ENCODE measurements at regions not wholly inside any gene's neighbourhood (a gene's known extent, or its start where the extent isn't known, plus 50 kb on each side); places are given as distances from the start of the nearest gene placed in this dataset.
"Not testable (repeated sequence)": the region's sequence is repeated elsewhere in the genome, so short reads cannot be mapped to it uniquely, and the experiment has no call there.

DNA sequence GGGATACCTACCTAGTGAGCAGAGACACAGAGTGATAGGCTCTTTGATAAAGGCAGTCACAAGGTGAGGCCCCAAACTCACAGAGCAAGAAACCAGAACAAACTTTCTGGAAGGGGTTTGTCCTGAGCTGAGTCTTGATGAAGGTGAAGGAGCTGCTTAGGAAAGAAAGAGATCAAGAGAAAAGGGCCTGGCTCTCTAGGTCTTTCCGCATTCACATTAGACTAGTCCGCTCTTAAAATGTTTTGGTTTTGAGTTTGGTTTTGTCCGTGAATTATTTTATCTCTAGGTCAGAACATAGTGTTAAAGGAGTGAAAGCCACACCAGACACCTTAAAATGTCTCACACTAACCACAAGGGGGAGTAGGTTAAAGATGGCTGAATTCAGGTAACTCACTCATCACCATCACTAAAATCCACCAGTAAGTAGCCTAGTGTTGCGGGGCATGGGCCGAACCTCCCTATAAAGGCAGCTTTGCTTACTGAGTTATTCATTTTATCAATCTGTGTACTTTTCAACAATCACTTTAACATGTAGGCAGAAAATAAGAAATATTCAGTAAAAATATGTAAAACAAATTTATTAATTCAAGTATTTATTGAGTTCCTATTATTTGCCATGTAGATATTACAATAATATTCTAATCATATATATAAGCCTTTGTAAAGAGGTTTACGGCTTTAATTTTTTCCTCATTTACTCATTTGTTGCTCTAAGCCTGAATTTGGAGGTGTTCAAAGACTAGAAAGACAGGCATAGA lies 121.5 kb upstream of the TSC22D2 start:
- no peaks in the 10 kb centered on the region for H3K36me3 ChIP-seq (ENCODE audit: insufficient read depth, low read length)
- H3K9me3 ChIP-seq (ENCODE audit: low read length) = no peaks in the 10 kb centered on the region
- no peak overlapping the region for H3K4me3 ChIP-seq (ENCODE audit: low read length)
- H3K4me1 ChIP-seq (ENCODE audit: insufficient read depth, low read length) = no peaks in the 10 kb centered on the region
- no peak overlapping the region for H2AFZ ChIP-seq (ENCODE audit: low read depth, low read length)
- no peaks in the 10 kb centered on the region for H3K27me3 ChIP-seq (ENCODE audit: insufficient read depth, low read length)

DNA sequence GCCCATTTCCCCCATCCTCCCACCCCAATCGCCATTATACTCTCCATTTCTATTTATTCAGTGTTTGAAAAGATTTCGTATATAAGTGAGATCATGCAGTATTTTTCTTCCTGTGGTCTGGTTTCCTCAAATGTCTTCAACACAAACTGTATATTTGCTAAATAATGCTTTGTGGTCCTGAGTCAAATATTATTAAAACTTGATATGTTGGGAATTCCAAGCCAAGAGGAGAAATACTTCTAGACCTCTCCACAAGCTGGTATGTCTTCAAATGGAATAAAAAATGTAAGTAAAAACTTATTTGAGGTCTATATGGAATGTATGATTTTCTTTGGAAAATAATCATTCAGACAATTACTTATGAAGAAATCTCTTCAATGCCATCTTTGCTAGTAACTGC lies 122.5 kb upstream of the TSC22D2 start:
- Histone ChIP-seq H3K4me1 (ENCODE audit: insufficient read depth, low read length) (no peaks in the 10 kb centered on the region), H3K27me3 (ENCODE audit: insufficient read depth, low read length) (no peaks in the 10 kb centered on the region), H2AFZ (ENCODE audit: low read depth, low read length) (no peak overlapping the region), H3K9me3 (ENCODE audit: low read length) (no peaks in the 10 kb centered on the region), H3K4me3 (ENCODE audit: low read length) (no peak overlapping the region), H3K36me3 (ENCODE audit: insufficient read depth, low read length) (no peaks in the 10 kb centered on the region)

GRCh38 chr3:150278843-150279381 lies 129.2 kb upstream of the TSC22D2 start:
- Histone ChIP-seq H2AFZ (ENCODE audit: low read depth, low read length) (no peak overlapping the region), H3K9me3 (ENCODE audit: low read length) (no peaks in the 10 kb centered on the region), H3K4me3 (ENCODE audit: low read length) (no peak overlapping the region), H3K27me3 (ENCODE audit: insufficient read depth, low read length) (no peaks in the 10 kb centered on the region), H3K4me1 (ENCODE audit: insufficient read depth, low read length) (peaks cover 7% of the 10 kb centered on the region), H3K36me3 (ENCODE audit: insufficient read depth, low read length) (no peaks in the 10 kb centered on the region)

DNA sequence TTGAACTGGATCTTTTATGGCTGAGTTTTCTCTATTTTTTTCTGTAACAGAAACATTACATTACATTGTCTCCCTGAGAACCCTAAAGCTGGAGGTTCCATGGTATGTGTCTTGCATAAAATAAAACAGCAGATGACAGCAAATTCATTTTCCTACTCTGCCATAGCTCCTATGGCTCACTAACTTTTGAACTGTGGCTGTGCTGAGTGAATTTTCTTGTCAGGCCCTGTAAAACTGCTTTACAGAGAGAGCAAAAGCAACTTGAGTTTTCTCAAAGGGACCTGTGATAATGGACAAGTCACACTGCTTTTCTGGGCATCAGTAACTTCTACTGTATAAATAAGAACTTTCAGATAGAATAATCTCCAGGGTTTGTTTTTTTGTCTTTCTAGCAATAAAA lies 129.9 kb upstream of the TSC22D2 start:
- Histone ChIP-seq H3K4me1 (ENCODE audit: insufficient read depth, low read length) (peaks cover 7% of the 10 kb centered on the region), H3K27me3 (ENCODE audit: insufficient read depth, low read length) (no peaks in the 10 kb centered on the region), H3K36me3 (ENCODE audit: insufficient read depth, low read length) (no peaks in the 10 kb centered on the region), H3K9me3 (ENCODE audit: low read length) (no peaks in the 10 kb centered on the region), H3K4me3 (ENCODE audit: low read length) (no peak overlapping the region), H2AFZ (ENCODE audit: low read depth, low read length) (no peak overlapping the region)

DNA sequence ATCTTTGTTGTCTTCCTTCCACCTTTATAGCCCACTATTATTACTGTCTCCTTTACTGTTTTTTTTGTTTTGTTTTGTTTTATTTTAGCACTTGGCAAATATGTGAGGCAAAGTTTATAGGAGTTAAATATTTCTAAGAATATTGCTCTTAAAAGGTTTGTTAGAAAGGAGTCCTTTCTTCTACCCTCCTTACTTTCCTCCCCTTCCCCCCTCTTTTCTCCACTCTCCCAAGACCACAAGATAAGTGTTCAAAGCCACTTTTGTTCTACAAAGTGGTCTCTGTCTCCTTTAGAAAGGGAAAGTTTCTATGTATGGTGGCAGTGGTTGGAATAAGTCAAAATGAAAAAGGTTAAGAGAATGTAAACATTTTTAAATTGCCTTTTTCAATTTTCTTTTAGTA lies 130.7 kb upstream of the TSC22D2 start:
- H3K4me3 ChIP-seq (ENCODE audit: low read length) = no peak overlapping the region
- no peaks in the 10 kb centered on the region for H3K36me3 ChIP-seq (ENCODE audit: insufficient read depth, low read length)
- no peak overlapping the region for H2AFZ ChIP-seq (ENCODE audit: low read depth, low read length)
- peaks cover 7% of the 10 kb centered on the region for H3K4me1 ChIP-seq (ENCODE audit: insufficient read depth, low read length)
- no peaks in the 10 kb centered on the region for H3K27me3 ChIP-seq (ENCODE audit: insufficient read depth, low read length)
- H3K9me3 ChIP-seq (ENCODE audit: low read length) = no peaks in the 10 kb centered on the region

DNA sequence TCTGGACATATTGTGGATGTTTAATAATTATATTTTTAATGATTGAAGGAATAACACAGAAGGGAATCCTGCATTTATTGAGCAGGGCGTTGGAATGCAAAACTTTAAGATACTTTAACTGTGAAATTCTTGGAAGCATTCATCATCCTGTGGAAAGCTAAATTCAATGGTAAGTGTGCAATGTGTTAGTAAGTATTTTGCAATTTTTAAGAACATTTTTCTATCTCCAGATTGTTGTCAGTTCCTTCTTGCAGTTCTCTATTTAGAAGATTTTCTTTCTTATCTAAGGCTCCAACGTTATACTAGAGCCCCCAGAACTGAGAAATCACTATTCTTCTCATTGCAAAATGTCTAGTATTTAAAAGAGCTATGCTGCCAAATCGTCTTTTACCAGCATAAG lies 132.2 kb upstream of the TSC22D2 start:
- Histone ChIP-seq H3K4me1 (ENCODE audit: insufficient read depth, low read length) (peaks cover 7% of the 10 kb centered on the region), H3K36me3 (ENCODE audit: insufficient read depth, low read length) (no peaks in the 10 kb centered on the region), H2AFZ (ENCODE audit: low read depth, low read length) (no peak overlapping the region), H3K27me3 (ENCODE audit: insufficient read depth, low read length) (no peaks in the 10 kb centered on the region), H3K9me3 (ENCODE audit: low read length) (no peaks in the 10 kb centered on the region), H3K4me3 (ENCODE audit: low read length) (no peak overlapping the region)

DNA sequence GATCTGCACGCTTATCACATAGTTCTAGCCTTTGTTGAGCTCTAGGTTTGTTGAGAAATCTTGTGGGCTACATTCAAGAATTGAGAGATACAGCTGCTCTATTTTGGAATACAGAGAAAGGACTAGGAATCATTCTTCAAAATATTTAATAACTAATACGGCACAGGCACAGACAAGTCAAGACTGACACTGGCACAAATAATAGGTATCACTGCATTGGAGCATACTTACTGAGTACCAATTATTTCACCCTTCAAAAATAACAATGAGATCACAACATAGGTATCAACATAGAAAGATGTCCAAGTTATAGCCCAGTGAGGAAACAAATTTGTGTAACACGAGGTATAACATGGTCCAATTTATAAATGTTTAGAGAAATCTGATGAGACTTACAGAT lies 133.7 kb upstream of the TSC22D2 start:
- Histone ChIP-seq H3K36me3 (ENCODE audit: insufficient read depth, low read length) (no peaks in the 10 kb centered on the region), H3K9me3 (ENCODE audit: low read length) (no peaks in the 10 kb centered on the region)

GRCh38 chr3:150273396-150273795 lies 134.7 kb upstream of the TSC22D2 start:
- H3K27me3 ChIP-seq (ENCODE audit: insufficient read depth, low read length) = no peaks in the 10 kb centered on the region
- no peak overlapping the region for H2AFZ ChIP-seq (ENCODE audit: low read depth, low read length)
- H3K4me1 ChIP-seq (ENCODE audit: insufficient read depth, low read length) = peaks cover 7% of the 10 kb centered on the region
- H3K36me3 ChIP-seq (ENCODE audit: insufficient read depth, low read length) = no peaks in the 10 kb centered on the region
- H3K4me3 ChIP-seq (ENCODE audit: low read length) = no peak overlapping the region
- H3K9me3 ChIP-seq (ENCODE audit: low read length) = no peaks in the 10 kb centered on the region

More for the DNA sequence above, 133.7 kb upstream of the TSC22D2 start:
- Histone ChIP-seq H3K4me1 (ENCODE audit: insufficient read depth, low read length) (peaks cover 7% of the 10 kb centered on the region), H3K27me3 (ENCODE audit: insufficient read depth, low read length) (no peaks in the 10 kb centered on the region), H2AFZ (ENCODE audit: low read depth, low read length) (no peak overlapping the region), H3K4me3 (ENCODE audit: low read length) (no peak overlapping the region)

- H3K4me3 ChIP-seq (ENCODE audit: low read length) = no peak overlapping the region
- H3K9me3 ChIP-seq (ENCODE audit: low read length) = no peaks in the 10 kb centered on the region
- H3K27me3 ChIP-seq (ENCODE audit: insufficient read depth, low read length) = no peaks in the 10 kb centered on the region
- H3K4me1 ChIP-seq (ENCODE audit: insufficient read depth, low read length) = no peaks in the 10 kb centered on the region
- no peak overlapping the region for H2AFZ ChIP-seq (ENCODE audit: low read depth, low read length)
- H3K36me3 ChIP-seq (ENCODE audit: insufficient read depth, low read length) = no peaks in the 10 kb centered on the region
These were observed 136.5 kb upstream of the TSC22D2 start for GRCh38 chr3:150271591-150271960.

GRCh38 chr3:150270883-150271590 lies 137.1 kb upstream of the TSC22D2 start:
- Histone ChIP-seq H3K4me1 (ENCODE audit: insufficient read depth, low read length) (no peaks in the 10 kb centered on the region), H3K27me3 (ENCODE audit: insufficient read depth, low read length) (no peaks in the 10 kb centered on the region), H3K36me3 (ENCODE audit: insufficient read depth, low read length) (no peaks in the 10 kb centered on the region), H3K9me3 (ENCODE audit: low read length) (no peaks in the 10 kb centered on the region), H2AFZ (ENCODE audit: low read depth, low read length) (no peak overlapping the region), H3K4me3 (ENCODE audit: low read length) (no peak overlapping the region)

DNA sequence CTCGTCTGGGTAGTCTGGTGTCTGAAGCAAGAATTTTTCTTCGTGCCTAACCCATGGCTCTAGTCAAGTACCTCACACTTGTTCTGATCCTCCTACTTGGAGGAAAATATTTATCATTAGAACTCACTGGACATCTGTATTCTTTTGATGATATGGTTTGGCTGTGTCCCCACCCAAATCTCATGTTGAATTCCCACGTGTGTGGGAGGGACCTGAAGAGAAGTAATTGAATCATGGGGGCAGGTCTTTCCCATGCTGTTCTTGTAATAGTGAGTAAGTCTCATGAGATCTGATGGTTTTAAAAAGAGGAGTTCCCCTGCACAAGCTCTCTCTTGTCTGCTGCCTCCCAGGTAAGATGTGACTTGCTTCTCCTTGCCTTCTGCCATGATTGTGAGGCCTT lies 137.7 kb upstream of the TSC22D2 start:
- H3K4me1 ChIP-seq (ENCODE audit: insufficient read depth, low read length); H3K9me3 ChIP-seq (ENCODE audit: low read length); H3K36me3 ChIP-seq (ENCODE audit: insufficient read depth, low read length); H3K4me3 ChIP-seq (ENCODE audit: low read length); H2AFZ ChIP-seq (ENCODE audit: low read depth, low read length); H3K27me3 ChIP-seq (ENCODE audit: insufficient read depth, low read length): not testable (repeated sequence)

- Histone ChIP-seq H3K4me3 (ENCODE audit: low read length) (no peak overlapping the region), H3K36me3 (ENCODE audit: insufficient read depth, low read length) (no peaks in the 10 kb centered on the region), H2AFZ (ENCODE audit: low read depth, low read length) (no peak overlapping the region), H3K4me1 (ENCODE audit: insufficient read depth, low read length) (no peaks in the 10 kb centered on the region), H3K27me3 (ENCODE audit: insufficient read depth, low read length) (no peaks in the 10 kb centered on the region), H3K9me3 (ENCODE audit: low read length) (no peaks in the 10 kb centered on the region)
These were observed 138.6 kb upstream of the TSC22D2 start for GRCh38 chr3:150269526-150269925.

DNA sequence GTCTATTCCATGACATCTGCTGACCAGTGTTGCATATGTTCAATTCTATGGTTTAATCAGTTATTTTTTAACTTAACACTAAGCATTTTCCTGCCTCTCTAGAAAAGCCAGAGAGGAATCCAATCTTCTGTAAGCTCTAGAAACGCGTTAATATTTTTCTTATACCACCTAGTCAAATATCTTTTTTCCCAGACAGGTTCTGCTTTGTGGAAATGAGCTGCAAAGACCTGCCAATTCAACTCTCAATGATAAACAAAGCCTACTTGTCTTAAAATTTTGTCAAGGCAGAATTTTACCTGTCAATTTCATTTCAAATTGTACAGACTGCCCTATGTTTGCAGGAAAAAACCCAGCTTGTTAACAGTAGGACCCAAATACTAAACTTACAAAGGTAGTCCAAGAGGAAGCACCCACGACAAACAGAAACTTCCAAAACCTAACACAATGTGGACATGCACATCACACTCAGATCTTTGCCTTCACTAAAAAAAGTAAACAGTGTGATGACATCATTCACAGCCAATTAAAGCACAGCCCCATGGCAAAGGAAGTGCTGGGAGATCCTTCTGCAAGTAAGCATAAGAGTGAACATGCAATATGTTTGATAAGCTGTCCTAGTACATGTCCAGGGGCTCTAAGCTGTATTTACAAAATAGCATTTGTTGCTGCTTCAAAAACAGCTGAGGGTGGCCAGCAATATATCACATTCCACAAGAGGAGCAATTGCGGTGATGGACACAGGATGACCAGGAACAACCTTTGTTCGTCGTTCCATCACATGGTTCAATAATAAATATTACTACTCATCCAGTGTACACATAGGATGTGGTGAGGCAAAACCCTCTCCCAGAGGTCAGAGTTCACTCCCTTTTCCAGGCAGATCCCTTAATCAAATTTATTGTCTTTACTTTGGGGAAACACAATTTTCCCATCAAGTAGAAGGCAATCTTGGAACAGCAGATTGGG lies 139.4 kb upstream of the TSC22D2 start:
- no peaks in the 10 kb centered on the region for H3K27me3 ChIP-seq (ENCODE audit: insufficient read depth, low read length)

More for the DNA sequence above, 139.4 kb upstream of the TSC22D2 start:
- Histone ChIP-seq H3K36me3 (ENCODE audit: insufficient read depth, low read length) (no peaks in the 10 kb centered on the region), H3K9me3 (ENCODE audit: low read length) (no peaks in the 10 kb centered on the region), H3K4me1 (ENCODE audit: insufficient read depth, low read length) (no peaks in the 10 kb centered on the region), H2AFZ (ENCODE audit: low read depth, low read length) (no peak overlapping the region), H3K4me3 (ENCODE audit: low read length) (no peak overlapping the region)

All from neuron (in vitro differentiated cells).